Stomach (tissue), 4 donors: ENCODE measurements at regions not wholly inside any gene's neighbourhood (a gene's known extent, or its start where the extent isn't known, plus 50 kb on each side); places are given as distances from the start of the nearest gene placed in this dataset.
"Not testable (repeated sequence)": the region's sequence is repeated elsewhere in the genome, so short reads cannot be mapped to it uniquely, and the experiment has no call there.

Experiments used
- EP300 ChIP-seq: sonication (generic); formaldehyde crosslinking; IDR thresholded peaks from one replicate; pipeline ENCODE4 v1.6.1; 2017; ENCODE audit warnings: antibody characterized with exemption
- POLR2A ChIP-seq, 4 donors: fragments of 450-650 bp; IDR thresholded peaks; one replicate each; pipeline ENCODE4 v1.6.1; 2016; ENCODE audit warnings: antibody characterized with exemption in 4 of 4, control low read depth in 2 of 4, mild to moderate bottlenecking in 1 of 4, moderate library complexity in 1 of 4
- POLR2AphosphoS5 ChIP-seq, 3 donors: sonication (generic); formaldehyde crosslinking; IDR thresholded peaks; one replicate each; pipeline ENCODE4 v1.6.1; 2016; ENCODE audit warnings: antibody characterized with exemption in 3 of 3
- TF ChIP-seq, protein P1 (sequence below), 7 experiments: fragments of 450-650 bp in 4 of 7; fragments of 200-600 bp in 3 of 7; sonication (generic) in 3 of 7; IDR thresholded peaks; one replicate each; pipeline ENCODE4 v1.5.1; 2016 to 2019; ENCODE audit warnings: antibody characterized with exemption in 7 of 7, control low read depth in 2 of 7, mild to moderate bottlenecking in 1 of 7

DNA sequence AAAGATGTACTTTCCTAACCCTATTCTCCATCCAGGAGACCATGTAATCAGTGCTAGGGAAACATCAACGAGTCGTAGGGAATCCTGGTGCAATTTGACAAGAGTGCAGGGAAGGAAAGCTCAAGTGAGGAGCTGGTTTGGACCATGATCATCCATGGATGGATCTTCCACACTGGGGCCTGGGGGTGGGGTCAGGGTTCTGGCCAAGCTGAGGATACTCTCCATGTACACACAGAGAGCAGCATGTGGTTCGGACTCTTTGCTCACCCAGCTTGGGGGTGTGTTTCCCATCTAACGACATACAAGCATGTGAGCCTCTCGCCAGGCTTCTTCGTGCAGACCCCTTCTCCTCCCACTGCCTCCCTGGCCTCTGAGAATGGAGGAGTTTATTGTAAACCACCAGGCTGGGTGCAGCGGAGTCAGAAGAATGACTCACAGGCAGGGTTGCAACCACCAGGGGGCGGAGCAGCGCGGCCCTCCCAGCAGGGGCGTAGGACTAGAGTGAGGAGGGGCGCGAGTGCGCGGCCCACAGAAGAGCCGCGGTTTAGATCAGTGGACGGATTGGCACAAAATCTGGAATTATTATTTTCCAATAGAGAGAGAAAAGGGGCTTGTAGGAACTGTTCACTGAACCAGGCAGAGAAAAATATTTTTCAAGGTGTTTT, 530.0 kb upstream of the B3GAT1 start:
- TF ChIP-seq, protein P1, sequence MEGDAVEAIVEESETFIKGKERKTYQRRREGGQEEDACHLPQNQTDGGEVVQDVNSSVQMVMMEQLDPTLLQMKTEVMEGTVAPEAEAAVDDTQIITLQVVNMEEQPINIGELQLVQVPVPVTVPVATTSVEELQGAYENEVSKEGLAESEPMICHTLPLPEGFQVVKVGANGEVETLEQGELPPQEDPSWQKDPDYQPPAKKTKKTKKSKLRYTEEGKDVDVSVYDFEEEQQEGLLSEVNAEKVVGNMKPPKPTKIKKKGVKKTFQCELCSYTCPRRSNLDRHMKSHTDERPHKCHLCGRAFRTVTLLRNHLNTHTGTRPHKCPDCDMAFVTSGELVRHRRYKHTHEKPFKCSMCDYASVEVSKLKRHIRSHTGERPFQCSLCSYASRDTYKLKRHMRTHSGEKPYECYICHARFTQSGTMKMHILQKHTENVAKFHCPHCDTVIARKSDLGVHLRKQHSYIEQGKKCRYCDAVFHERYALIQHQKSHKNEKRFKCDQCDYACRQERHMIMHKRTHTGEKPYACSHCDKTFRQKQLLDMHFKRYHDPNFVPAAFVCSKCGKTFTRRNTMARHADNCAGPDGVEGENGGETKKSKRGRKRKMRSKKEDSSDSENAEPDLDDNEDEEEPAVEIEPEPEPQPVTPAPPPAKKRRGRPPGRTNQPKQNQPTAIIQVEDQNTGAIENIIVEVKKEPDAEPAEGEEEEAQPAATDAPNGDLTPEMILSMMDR (IDR thresholded peaks at IDR 0.05), result not testable (repeated sequence)
- not testable (repeated sequence) for TF ChIP-seq POLR2AphosphoS5 (IDR thresholded peaks at IDR 0.05); POLR2A (IDR thresholded peaks at IDR 0.05); EP300
